SJSA1 (cell line): ENCODE measurements at regions not wholly inside any gene's neighbourhood (a gene's known extent, or its start where the extent isn't known, plus 50 kb on each side); places are given as distances from the start of the nearest gene placed in this dataset.

Experiments
- DNase-seq, 2 experiments: peaks; one replicate each; pipeline ENCODE4 v3.0.0-alpha.2; 2015 to 2020; ENCODE audit warnings: low spot score in 2 of 2, low read depth in 1 of 2
- H3K27ac ChIP-seq: fragments of 250-450 bp; sonication (Bioruptor Pico); 2 replicates; pipeline ENCODE4 v1.5.1; 2020; ENCODE audit warnings: mild to moderate bottlenecking, moderate library complexity
- H3K27me3 ChIP-seq: fragments of 250-450 bp; sonication (Bioruptor Pico); replicated peaks from 2 replicates; pipeline ENCODE4 v1.5.1; 2020; ENCODE audit warnings: mild to moderate bottlenecking, moderate library complexity
- H3K36me3 ChIP-seq: fragments of 250-450 bp; sonication (Bioruptor Pico); 2 replicates; pipeline ENCODE4 v1.5.1; 2020; ENCODE audit warnings: mild to moderate bottlenecking
- H3K4me1 ChIP-seq: fragments of 250-450 bp; sonication (Bioruptor Pico); replicated peaks from 2 replicates; pipeline ENCODE4 v1.6.1; 2021; ENCODE audit warnings: mild to moderate bottlenecking
- H3K4me3 ChIP-seq: fragments of 250-450 bp; sonication (Bioruptor Pico); 2 replicates; pipeline ENCODE4 v1.5.1; 2020; ENCODE audit warnings: mild to moderate bottlenecking
- H3K9me3 ChIP-seq: fragments of 250-450 bp; sonication (Bioruptor Pico); replicated peaks from 2 replicates; pipeline ENCODE4 v1.5.1; 2020; ENCODE audit warnings: mild to moderate bottlenecking

- Histone ChIP-seq H3K4me1 (peaks cover 31% of the 10 kb centered on the region), H3K9me3 (no peaks in the 10 kb centered on the region), H3K36me3 (no peaks in the 10 kb centered on the region), H3K4me3 (no peak overlapping the region), H3K27me3 (no peaks in the 10 kb centered on the region), H3K27ac (no peak overlapping the region)
- no peak for DNase-seq
These were observed 120.9 kb upstream of the NOCT start for GRCh38 chr4:138894709-138895108.

GRCh38 chr4:138894011-138894410, 121.6 kb upstream of the NOCT start:
- Histone ChIP-seq H3K4me3 (no peak overlapping the region), H3K36me3 (no peaks in the 10 kb centered on the region), H3K27me3 (no peaks in the 10 kb centered on the region), H3K9me3 (no peaks in the 10 kb centered on the region), H3K27ac (no peak overlapping the region), H3K4me1 (peaks cover 31% of the 10 kb centered on the region)
- DNase-seq: no peak

- no peak for DNase-seq
- peaks cover 20% of the 10 kb centered on the region for H3K4me1 ChIP-seq
- H3K27ac ChIP-seq: no peak overlapping the region
- H3K36me3 ChIP-seq: no peaks in the 10 kb centered on the region
- H3K4me3 ChIP-seq: no peak overlapping the region
- no peaks in the 10 kb centered on the region for H3K9me3 ChIP-seq
- no peaks in the 10 kb centered on the region for H3K27me3 ChIP-seq
These were observed 122.8 kb upstream of the NOCT start for GRCh38 chr4:138892483-138893407.

GRCh38 chr4:138891631-138892031, 124.0 kb upstream of the NOCT start:
- Histone ChIP-seq H3K27ac (no peak overlapping the region), H3K4me3 (no peak overlapping the region), H3K4me1 (peaks cover 11% of the 10 kb centered on the region), H3K9me3 (no peaks in the 10 kb centered on the region), H3K27me3 (no peaks in the 10 kb centered on the region), H3K36me3 (no peaks in the 10 kb centered on the region)
- peak in 1 of 2 experiments; percentile 28 for DNase-seq

GRCh38 chr4:138890891-138891570, 124.5 kb upstream of the NOCT start:
- DNase-seq: no peak
- Histone ChIP-seq H3K9me3 (no peaks in the 10 kb centered on the region), H3K4me1 (peaks cover 11% of the 10 kb centered on the region), H3K4me3 (no peak overlapping the region), H3K27me3 (no peaks in the 10 kb centered on the region), H3K36me3 (no peaks in the 10 kb centered on the region), H3K27ac (no peak overlapping the region)

GRCh38 chr4:138889216-138889615, 126.4 kb upstream of the NOCT start:
- Histone ChIP-seq H3K4me1 (peaks cover 11% of the 10 kb centered on the region), H3K27ac (no peak overlapping the region), H3K4me3 (no peak overlapping the region), H3K27me3 (no peaks in the 10 kb centered on the region), H3K36me3 (no peaks in the 10 kb centered on the region), H3K9me3 (no peaks in the 10 kb centered on the region)
- DNase-seq: no peak

- H3K36me3 ChIP-seq: no peaks in the 10 kb centered on the region
- DNase-seq: no peak
- H3K4me1 ChIP-seq: peaks cover 11% of the 10 kb centered on the region
- no peak overlapping the region for H3K27ac ChIP-seq
- no peak overlapping the region for H3K4me3 ChIP-seq
- H3K27me3 ChIP-seq: no peaks in the 10 kb centered on the region
- no peaks in the 10 kb centered on the region for H3K9me3 ChIP-seq
These were observed 127.8 kb upstream of the NOCT start for GRCh38 chr4:138887741-138888140.

- no peaks in the 10 kb centered on the region for H3K27me3 ChIP-seq
- H3K4me3 ChIP-seq: no peak overlapping the region
- DNase-seq: no peak
- no peak overlapping the region for H3K27ac ChIP-seq
- peaks cover 9% of the 10 kb centered on the region for H3K4me1 ChIP-seq
- no peaks in the 10 kb centered on the region for H3K36me3 ChIP-seq
- H3K9me3 ChIP-seq: no peaks in the 10 kb centered on the region
These were observed 128.2 kb upstream of the NOCT start for GRCh38 chr4:138887341-138887740.

- Histone ChIP-seq H3K4me1 (peaks cover 21% of the 10 kb centered on the region), H3K27me3 (no peaks in the 10 kb centered on the region)
- DNase-seq: no peak
These were observed 135.8 kb upstream of the NOCT start for GRCh38 chr4:138879757-138880156.

GRCh38 chr4:138875891-138876608, 139.5 kb upstream of the NOCT start:
- Histone ChIP-seq H3K4me3 (no peak overlapping the region), H3K9me3 (no peaks in the 10 kb centered on the region), H3K27me3 (no peaks in the 10 kb centered on the region), H3K4me1 (peaks cover 21% of the 10 kb centered on the region), H3K36me3 (no peaks in the 10 kb centered on the region), H3K27ac (peak overlapping the region; percentile 84)
- DNase-seq: peak; percentile 77 to 93

More at GRCh38 chr4:138879757-138880156, 135.8 kb upstream of the NOCT start:
- Histone ChIP-seq H3K27ac (no peak overlapping the region), H3K4me3 (no peak overlapping the region), H3K36me3 (no peaks in the 10 kb centered on the region), H3K9me3 (no peaks in the 10 kb centered on the region)

GRCh38 chr4:138871555-138871875, 144.1 kb upstream of the NOCT start:
- Histone ChIP-seq H3K27me3 (no peaks in the 10 kb centered on the region), H3K36me3 (no peaks in the 10 kb centered on the region), H3K4me1 (peaks cover 13% of the 10 kb centered on the region), H3K27ac (no peak overlapping the region), H3K9me3 (no peaks in the 10 kb centered on the region), H3K4me3 (no peak overlapping the region)
- DNase-seq: no peak

GRCh38 chr4:138870737-138871554, 144.6 kb upstream of the NOCT start:
- no peak overlapping the region for H3K27ac ChIP-seq
- peaks cover 7% of the 10 kb centered on the region for H3K4me1 ChIP-seq
- H3K9me3 ChIP-seq: no peaks in the 10 kb centered on the region
- H3K27me3 ChIP-seq: no peaks in the 10 kb centered on the region
- H3K4me3 ChIP-seq: no peak overlapping the region
- peak; percentile 55 to 80 for DNase-seq
- H3K36me3 ChIP-seq: no peaks in the 10 kb centered on the region

- no peak for DNase-seq
- no peak overlapping the region for H3K4me3 ChIP-seq
- H3K27me3 ChIP-seq: no peaks in the 10 kb centered on the region
- no peaks in the 10 kb centered on the region for H3K36me3 ChIP-seq
- peaks cover 5% of the 10 kb centered on the region; the same call in 1 of the 2 replicates for H3K4me1 ChIP-seq
- H3K9me3 ChIP-seq: no peaks in the 10 kb centered on the region
- no peak overlapping the region for H3K27ac ChIP-seq
These were observed 145.9 kb upstream of the NOCT start for GRCh38 chr4:138869631-138870030.
